Liver (tissue), 3 donors: ENCODE measurements at regions not wholly inside any gene's neighbourhood (a gene's known extent, or its start where the extent isn't known, plus 50 kb on each side); places are given as distances from the start of the nearest gene placed in this dataset.

Experiments used
- CTCF ChIP-seq: fragments of 150-350 bp; IDR thresholded peaks from 2 replicates; pipeline ENCODE4 v1.5.1; 2017; ENCODE audit warnings: improper control_type of control experiment, low read depth, low read length; ENCODE audit not compliant: missing input control
- HNF4A ChIP-seq, 2 donors: conservative IDR thresholded peaks; 2 replicates each; pipeline ENCODE4 v1.6.1; 2016; ENCODE audit warnings: antibody characterized with exemption in 2 of 2, mild to moderate bottlenecking in 2 of 2
- NR2F2 ChIP-seq: IDR thresholded peaks from 2 replicates; pipeline ENCODE4 v1.6.1; 2016; ENCODE audit warnings: antibody characterized with exemption
- YY1 ChIP-seq: IDR thresholded peaks from 2 replicates; pipeline ENCODE4 v1.6.1; 2016; ENCODE audit warnings: antibody characterized with exemption, mild to moderate bottlenecking
- donor health status: healthy.
- donor health status: healthy.

- TF ChIP-seq CTCF (no peak), YY1 (no peak), HNF4A (conservative IDR thresholded peaks at IDR 0.05) (no peak), NR2F2 (no peak)
Measured at GRCh38 chr2:188664416-188664815, 309.8 kb upstream of the COL3A1 start.
